SK-N-SH treated with all-trans-retinoic acid at 6 μM for 48 hours (cell line): ENCODE measurements at regions not wholly inside any gene's neighbourhood (a gene's known extent, or its start where the extent isn't known, plus 50 kb on each side); places are given as distances from the start of the nearest gene placed in this dataset.

Experiments
- ATAC-seq: fragments of 200-7000 bp; cut with Tn5 transposase; 3 replicates; pipeline ENCODE4 v1.9.1; 2020; ENCODE audit warnings: mild to moderate bottlenecking, moderate library complexity
- ARNTL ChIP-seq: fragments of 450-650 bp; formaldehyde crosslinking; IDR thresholded peaks from 2 replicates; pipeline ENCODE4 v1.5.0; 2020; ENCODE audit warnings: low read depth, mild to moderate bottlenecking, moderate library complexity, borderline replicate concordance
- BACH2 ChIP-seq: fragments of 250-450 bp; sonication (Bioruptor Pico); IDR thresholded peaks from 2 replicates; pipeline ENCODE4 v1.9.0; 2021; ENCODE audit warnings: mild to moderate bottlenecking, borderline replicate concordance
- CREB5 ChIP-seq: fragments of 250-450 bp; sonication (Bioruptor Pico); IDR thresholded peaks from 2 replicates; pipeline ENCODE4 v1.5.1; 2020; ENCODE audit warnings: low read depth, mild to moderate bottlenecking, moderate library complexity
- CSDC2 ChIP-seq: fragments of 250-450 bp; sonication (Bioruptor Pico); IDR thresholded peaks from 2 replicates; pipeline ENCODE4 v1.5.0; 2020; ENCODE audit warnings: mild to moderate bottlenecking, moderate library complexity
- CSRNP3 ChIP-seq: fragments of 250-450 bp; sonication (Bioruptor Pico); IDR thresholded peaks from 2 replicates; pipeline ENCODE4 v1.5.1; 2021; ENCODE audit warnings: mild to moderate bottlenecking, moderate library complexity
- ESRRG ChIP-seq: fragments of 250-450 bp; sonication (Bioruptor Pico); IDR thresholded peaks from 2 replicates; pipeline ENCODE4 v1.6.1; 2021; ENCODE audit warnings: mild to moderate bottlenecking
- GLIS3 ChIP-seq: fragments of 250-450 bp; sonication (Bioruptor Pico); IDR thresholded peaks from 2 replicates; pipeline ENCODE4 v1.5.0; 2020; ENCODE audit warnings: mild to moderate bottlenecking, moderate library complexity
- ISL1 ChIP-seq: fragments of 250-450 bp; sonication (Bioruptor Pico); IDR thresholded peaks from 2 replicates; pipeline ENCODE4 v2.1.2; 2022; ENCODE audit warnings: mild to moderate bottlenecking, moderate library complexity
- OSR1 ChIP-seq: fragments of 250-450 bp; sonication (Bioruptor Pico); IDR thresholded peaks from 2 replicates; pipeline ENCODE4 v1.8.0; 2022; ENCODE audit warnings: moderate library complexity, mild to moderate bottlenecking, inconsistent platforms
- PATZ1 ChIP-seq: fragments of 250-450 bp; sonication (Bioruptor Pico); IDR thresholded peaks from 2 replicates; pipeline ENCODE4 v1.8.0; 2020; ENCODE audit warnings: mild to moderate bottlenecking, moderate library complexity, borderline replicate concordance
- POU6F1 ChIP-seq: fragments of 250-450 bp; sonication (Bioruptor Pico); IDR thresholded peaks from 2 replicates; pipeline ENCODE4 v1.8.0; 2021; ENCODE audit warnings: low read depth, mild to moderate bottlenecking, moderate library complexity, borderline replicate concordance
- PPARA ChIP-seq: fragments of 250-450 bp; sonication (Bioruptor Pico); IDR thresholded peaks from 2 replicates; pipeline ENCODE4 v1.5.0; 2020; ENCODE audit warnings: mild to moderate bottlenecking, borderline replicate concordance
- RARB ChIP-seq: fragments of 250-450 bp; sonication (Bioruptor Pico); IDR thresholded peaks from 2 replicates; pipeline ENCODE4 v1.8.0; 2021; ENCODE audit warnings: mild to moderate bottlenecking, moderate library complexity
- SNAI2 ChIP-seq: fragments of 250-450 bp; sonication (Bioruptor Pico); IDR thresholded peaks from 2 replicates; pipeline ENCODE4 v1.5.0; 2020; ENCODE audit warnings: mild to moderate bottlenecking, moderate library complexity
- TCF4 ChIP-seq: fragments of 250-450 bp; sonication (Bioruptor Pico); IDR thresholded peaks from 2 replicates; pipeline ENCODE4 v1.8.0; 2021; ENCODE audit warnings: mild to moderate bottlenecking, moderate library complexity, borderline replicate concordance
- TOX ChIP-seq: fragments of 250-450 bp; sonication (Bioruptor Pico); IDR thresholded peaks from 2 replicates; pipeline ENCODE4 v1.8.0; 2021; ENCODE audit warnings: mild to moderate bottlenecking, moderate library complexity, borderline replicate concordance
- TSHZ2 ChIP-seq: fragments of 250-450 bp; sonication (Bioruptor Pico); IDR thresholded peaks from 2 replicates; pipeline ENCODE4 v1.5.0; 2020; ENCODE audit warnings: mild to moderate bottlenecking, moderate library complexity
- ZC3H10 ChIP-seq: fragments of 250-450 bp; sonication (Bioruptor Pico); IDR thresholded peaks from 2 replicates; pipeline ENCODE4 v1.5.1; 2021; ENCODE audit warnings: mild to moderate bottlenecking, moderate library complexity
- ZFP30 ChIP-seq: fragments of 450-650 bp; formaldehyde crosslinking; IDR thresholded peaks from 2 replicates; pipeline ENCODE4 v1.5.0; 2022; ENCODE audit warnings: mild to moderate bottlenecking, moderate library complexity
- ZNF565 ChIP-seq: fragments of 450-650 bp; formaldehyde crosslinking; conservative IDR thresholded peaks from 2 replicates; pipeline ENCODE4 v1.5.0; 2020; ENCODE audit warnings: low read depth, mild to moderate bottlenecking, moderate library complexity
- ZNF70 ChIP-seq: fragments of 450-650 bp; formaldehyde crosslinking; IDR thresholded peaks from 2 replicates; pipeline ENCODE4 v1.5.0; 2020; ENCODE audit warnings: mild to moderate bottlenecking, moderate library complexity
- ZNF8 ChIP-seq: fragments of 450-650 bp; formaldehyde crosslinking; IDR thresholded peaks from 2 replicates; pipeline ENCODE4 v1.5.0; 2020; ENCODE audit warnings: mild to moderate bottlenecking, moderate library complexity

- no peak for TF ChIP-seq OSR1 (CRISPR knock-in tag)
- TF ChIP-seq ISL1 (CRISPR knock-in tag) = no peak
- no peak for TF ChIP-seq GLIS3
- TF ChIP-seq SNAI2 = no peak
- TF ChIP-seq ZFP30 = no peak
- no peak for TF ChIP-seq ARNTL
- no peak for TF ChIP-seq CSRNP3 (CRISPR knock-in tag)
- no peak for TF ChIP-seq TOX (CRISPR knock-in tag)
- TF ChIP-seq TSHZ2 (CRISPR knock-in tag) = no peak
- TF ChIP-seq TCF4 (CRISPR knock-in tag) = no peak
- no peak for TF ChIP-seq ZNF70 (CRISPR knock-in tag)
- no peak for TF ChIP-seq PPARA (CRISPR knock-in tag)
- no peak for TF ChIP-seq ZNF565 (CRISPR knock-in tag)
- TF ChIP-seq ZNF8 (CRISPR knock-in tag) = no peak
- TF ChIP-seq ZC3H10 (CRISPR knock-in tag) = no peak
- no peak for TF ChIP-seq ESRRG (CRISPR knock-in tag)
- TF ChIP-seq, all 23 proteins: peak for 0
- no peak for ATAC-seq
These were observed 1237.8 kb upstream of the ADGRL4 start for GRCh38 chr1:80244372-80244771.

- TF ChIP-seq ZFP30 = no peak
- TF ChIP-seq OSR1 (CRISPR knock-in tag) = no peak
- no peak for TF ChIP-seq TCF4 (CRISPR knock-in tag)
- no peak for TF ChIP-seq CREB5 (CRISPR knock-in tag)
- TF ChIP-seq ZNF565 (CRISPR knock-in tag) = no peak
- no peak for ATAC-seq
These were observed 1235.0 kb upstream of the ADGRL4 start for GRCh38 chr1:80241566-80241965.

GRCh38 chr1:80225510-80225909 is 1219.0 kb upstream of the ADGRL4 start:
- TF ChIP-seq ZNF70 (CRISPR knock-in tag) (no peak), CSRNP3 (CRISPR knock-in tag) (no peak), TSHZ2 (CRISPR knock-in tag) (no peak), ZNF8 (CRISPR knock-in tag) (no peak), ISL1 (CRISPR knock-in tag) (peak; percentile 46; the same call in 1 of the 2 replicates), TCF4 (CRISPR knock-in tag) (no peak), ZFP30 (no peak)
- ATAC-seq = no peak

GRCh38 chr1:80221319-80221718 is 1214.8 kb upstream of the ADGRL4 start:
- ATAC-seq = no peak
- TF ChIP-seq ZC3H10 (CRISPR knock-in tag) = no peak
- TF ChIP-seq CSDC2 (CRISPR knock-in tag) = no peak
- no peak for TF ChIP-seq ESRRG (CRISPR knock-in tag)
- TF ChIP-seq ZFP30 = no peak
- TF ChIP-seq PATZ1 (CRISPR knock-in tag) = no peak
- TF ChIP-seq ARNTL = no peak
- no peak for TF ChIP-seq ZNF70 (CRISPR knock-in tag)
- TF ChIP-seq TCF4 (CRISPR knock-in tag) = no peak
- TF ChIP-seq RARB (CRISPR knock-in tag) = no peak
- no peak for TF ChIP-seq ISL1 (CRISPR knock-in tag)
- TF ChIP-seq GLIS3 = no peak
- TF ChIP-seq SNAI2 = no peak
- TF ChIP-seq POU6F1 (CRISPR knock-in tag) = no peak
- TF ChIP-seq BACH2 (CRISPR knock-in tag) = no peak
- no peak for TF ChIP-seq OSR1 (CRISPR knock-in tag)
